Mesendoderm (in vitro differentiated cells): ENCODE measurements at regions not wholly inside any gene's neighbourhood (a gene's known extent, or its start where the extent isn't known, plus 50 kb on each side); places are given as distances from the start of the nearest gene placed in this dataset. TPM values are rescaled to one million over a fixed set of nuclear protein-coding genes. Genes with fewer than 3 reads are reported as not detected.

ENCODE experiments used
- DNase-seq: peaks from one replicate; pipeline ENCODE4 v3.0.0; 2013
- H2AK5ac ChIP-seq: 2 replicates; pipeline ENCODE4 v1.6.1; 2013; ENCODE audit warnings: low read length, inconsistent platforms
- H2BK120ac ChIP-seq: 2 replicates; pipeline ENCODE4 v1.6.1; 2013; ENCODE audit warnings: low read depth, mild to moderate bottlenecking, low read length, moderate library complexity, mixed read lengths
- H2BK15ac ChIP-seq: replicated peaks from 2 replicates; pipeline ENCODE4 v1.6.1; 2013; ENCODE audit warnings: low read depth, mild to moderate bottlenecking, moderate library complexity
- H2BK5ac ChIP-seq: 2 replicates; pipeline ENCODE4 v1.6.1; 2013; ENCODE audit warnings: low read length, inconsistent platforms
- H3K18ac ChIP-seq: 2 replicates; pipeline ENCODE4 v1.6.1; 2013; ENCODE audit warnings: mild to moderate bottlenecking, low read length, mixed read lengths
- H3K23ac ChIP-seq: one replicate; pipeline ENCODE4 v1.6.1; 2013; ENCODE audit warnings: low read length
- H3K27ac ChIP-seq: 2 replicates; pipeline ENCODE4 v1.5.1; 2013; ENCODE audit warnings: low read depth, mild to moderate bottlenecking, inconsistent platforms, low read length, moderate library complexity
- H3K27me3 ChIP-seq: 2 replicates; pipeline ENCODE4 v1.6.1; 2013; ENCODE audit warnings: low read length, control low read depth, mild to moderate bottlenecking, inconsistent platforms; ENCODE audit not compliant: insufficient read depth, poor library complexity
- H3K36me3 ChIP-seq: 2 replicates; pipeline ENCODE4 v1.6.1; 2013; ENCODE audit warnings: low read length, inconsistent platforms; ENCODE audit not compliant: control insufficient read depth, insufficient read depth
- H3K4ac ChIP-seq: one replicate; pipeline ENCODE4 v1.6.1; 2013; ENCODE audit warnings: low read depth, mild to moderate bottlenecking, low read length, moderate library complexity
- H3K4me1 ChIP-seq: 2 replicates; pipeline ENCODE4 v1.6.1; 2013; ENCODE audit warnings: low read depth, low read length, inconsistent platforms; ENCODE audit not compliant: control insufficient read depth
- H3K4me2 ChIP-seq: 2 replicates; pipeline ENCODE4 v1.6.1; 2013; ENCODE audit warnings: low read length
- H3K4me3 ChIP-seq: 2 replicates; pipeline ENCODE4 v1.5.1; 2013; ENCODE audit warnings: mild to moderate bottlenecking, low read length
- H3K56ac ChIP-seq: one replicate; pipeline ENCODE4 v1.6.1; 2013; ENCODE audit warnings: low read length
- H3K79me1 ChIP-seq: 2 replicates; pipeline ENCODE4 v1.6.1; 2013; ENCODE audit warnings: low read length, inconsistent platforms
- H3K79me2 ChIP-seq: 2 replicates; pipeline ENCODE4 v1.6.1; 2013; ENCODE audit warnings: mild to moderate bottlenecking, low read length; ENCODE audit not compliant: control insufficient read depth, insufficient read depth
- H3K9ac ChIP-seq: 2 replicates; pipeline ENCODE4 v1.6.1; 2013; ENCODE audit warnings: low read length, inconsistent platforms
- H4K5ac ChIP-seq: one replicate; pipeline ENCODE4 v1.6.1; 2013; ENCODE audit warnings: low read length
- H4K8ac ChIP-seq: one replicate; pipeline ENCODE4 v1.6.1; 2013; ENCODE audit warnings: low read depth, mild to moderate bottlenecking, control low read depth, low read length, moderate library complexity
- WGBS: extraction: QIAGEN DNeasy Blood & Tissue Kit; methylation state at CpG from one replicate; pipeline ENCODE4 v1.1.7; 2013; ENCODE audit warnings: low lambda C conversion rate, missing lambda C conversion rate; ENCODE audit not compliant: insufficient coverage; ENCODE audit errors: extremely low coverage; 5-methylcytosine and 5-hydroxymethylcytosine counted together
- small RNA-seq: library from polyadenylated mRNA; stranded (forward); fragments of <200 nt; extraction: miRNeasy Mini kit (QIAGEN cat#:217004); gene quantifications from one replicate; pipeline ENCODE3, GENCODE V24; 2013; ENCODE audit not compliant: insufficient read depth

DNA sequence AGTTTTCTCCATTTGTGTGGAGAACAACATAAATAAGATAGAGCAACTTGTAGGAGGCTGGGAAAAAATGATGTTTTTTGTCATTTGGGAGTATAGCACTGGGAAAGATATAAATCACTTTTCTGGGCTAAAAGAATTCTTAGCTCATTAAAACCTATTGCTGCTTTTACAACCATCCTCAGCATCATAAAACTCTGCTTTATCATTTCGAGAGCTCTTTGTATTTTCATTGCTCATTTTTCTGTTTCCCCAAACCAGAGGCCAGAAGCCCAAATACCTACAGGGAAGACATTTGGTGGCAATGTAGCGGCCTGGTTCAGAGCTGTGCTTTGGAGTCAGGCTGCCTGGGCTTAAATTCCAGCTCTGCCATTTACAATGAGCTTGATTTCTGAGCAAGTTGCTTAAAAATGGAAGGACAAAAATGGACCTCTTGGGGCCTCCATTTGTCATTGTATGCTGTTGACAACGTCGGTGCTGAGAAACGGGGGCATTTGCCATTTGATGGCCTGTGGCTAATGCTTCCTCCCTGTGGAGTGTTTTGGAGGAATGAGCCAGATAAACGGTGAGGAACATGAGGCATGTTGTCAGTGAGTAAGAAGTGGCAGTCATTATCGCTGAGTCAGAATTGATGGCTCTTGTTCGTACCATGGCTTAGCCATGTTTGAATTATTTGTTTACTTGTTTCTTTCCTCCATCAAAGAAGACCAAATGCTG is 260.0 kb downstream of the EBLN2 start:
- DNase-seq = no peak
- no CpG with 5 or more reads among the region's 8 CpGs for WGBS
- Histone ChIP-seq H3K9ac (no peak overlapping the region), H3K27me3 (no peaks in the 10 kb centered on the region), H2BK15ac (no peak overlapping the region), H3K4ac (no peak overlapping the region), H2BK120ac (no peak overlapping the region), H3K18ac (no peak overlapping the region), H3K79me1 (no peaks in the 10 kb centered on the region), H3K4me1 (no peaks in the 10 kb centered on the region), H3K27ac (no peak overlapping the region), H3K4me3 (no peak overlapping the region), H3K79me2 (no peaks in the 10 kb centered on the region), H2AK5ac (no peak overlapping the region), H3K23ac (no peak overlapping the region), H3K36me3 (no peaks in the 10 kb centered on the region), H2BK5ac (no peak overlapping the region), H4K8ac (no peak overlapping the region), H3K4me2 (no peak overlapping the region), H4K5ac (no peak overlapping the region), H3K56ac (no peak overlapping the region)

GRCh38 chr3:73324203-73325155 is 263.0 kb downstream of the EBLN2 start:
- H3K4ac ChIP-seq = no peak overlapping the region
- no peak overlapping the region for H3K18ac ChIP-seq
- no peaks in the 10 kb centered on the region for H3K4me1 ChIP-seq
- H4K5ac ChIP-seq = no peak overlapping the region
- no peak overlapping the region for H2BK120ac ChIP-seq
- no peak overlapping the region for H3K27ac ChIP-seq
- peak; percentile 81 for DNase-seq
- H3K4me2 ChIP-seq = no peak overlapping the region
- no peaks in the 10 kb centered on the region for H3K79me1 ChIP-seq
- H3K27me3 ChIP-seq = no peaks in the 10 kb centered on the region
- H3K4me3 ChIP-seq = no peak overlapping the region
- no peaks in the 10 kb centered on the region for H3K36me3 ChIP-seq
- H2BK15ac ChIP-seq = no peak overlapping the region
- no CpG with 5 or more reads among the region's 5 CpGs for WGBS
- no peak overlapping the region for H3K56ac ChIP-seq
- H3K9ac ChIP-seq = no peak overlapping the region
- no peak overlapping the region for H2AK5ac ChIP-seq
- no peaks in the 10 kb centered on the region for H3K79me2 ChIP-seq
- no peak overlapping the region for H3K23ac ChIP-seq
- no peak overlapping the region for H4K8ac ChIP-seq
- H2BK5ac ChIP-seq = no peak overlapping the region

DNA sequence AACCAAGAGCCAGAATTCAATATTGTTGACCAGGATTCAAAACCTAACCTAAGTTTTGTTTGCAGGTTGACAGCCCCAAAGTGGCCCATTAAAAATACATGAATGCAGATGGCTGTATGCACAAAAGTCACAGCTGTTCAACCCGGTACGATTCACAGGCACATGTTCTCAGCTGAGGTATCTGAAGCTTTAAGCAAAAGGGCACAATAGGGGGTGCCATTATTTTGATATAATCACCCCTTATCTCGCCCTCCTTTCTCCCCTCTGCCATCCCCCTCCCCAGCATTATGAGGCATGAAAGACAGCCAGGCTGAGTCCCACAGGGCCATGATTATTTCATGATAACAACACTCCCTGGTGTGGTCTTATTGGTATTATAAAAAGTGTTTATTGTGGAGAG is 264.9 kb downstream of the EBLN2 start:
- Histone ChIP-seq H3K4me1 (no peaks in the 10 kb centered on the region), H3K4me2 (no peak overlapping the region), H3K9ac (no peak overlapping the region), H3K23ac (no peak overlapping the region), H3K56ac (no peak overlapping the region), H3K79me2 (no peaks in the 10 kb centered on the region), H2BK120ac (no peak overlapping the region), H2BK5ac (no peak overlapping the region), H2BK15ac (no peak overlapping the region), H3K36me3 (no peaks in the 10 kb centered on the region), H3K79me1 (no peaks in the 10 kb centered on the region), H3K27me3 (no peaks in the 10 kb centered on the region), H2AK5ac (no peak overlapping the region), H3K18ac (no peak overlapping the region), H3K4me3 (no peak overlapping the region), H4K5ac (no peak overlapping the region), H4K8ac (no peak overlapping the region), H3K4ac (no peak overlapping the region), H3K27ac (no peak overlapping the region)
- no CpG with 5 or more reads among the region's 3 CpGs for WGBS
- DNase-seq = peak; percentile 30

- Histone ChIP-seq H3K4ac (no peak overlapping the region), H3K4me2 (no peak overlapping the region), H3K27me3 (no peaks in the 10 kb centered on the region), H3K79me2 (no peaks in the 10 kb centered on the region), H3K56ac (no peak overlapping the region), H3K36me3 (no peaks in the 10 kb centered on the region), H3K18ac (no peak overlapping the region), H3K4me3 (no peak overlapping the region), H3K23ac (no peak overlapping the region), H3K4me1 (no peaks in the 10 kb centered on the region), H2BK5ac (no peak overlapping the region), H2AK5ac (no peak overlapping the region), H4K8ac (no peak overlapping the region), H3K9ac (no peak overlapping the region), H3K79me1 (no peaks in the 10 kb centered on the region), H4K5ac (no peak overlapping the region), H2BK120ac (no peak overlapping the region), H3K27ac (no peak overlapping the region), H2BK15ac (no peak overlapping the region)
- WGBS = no CpG with 5 or more reads among the region's 3 CpGs
- DNase-seq = no peak
These were observed 265.6 kb downstream of the EBLN2 start for GRCh38 chr3:73327052-73327451.

Small RNA genes lying in the stretch of these regions (small RNA-seq; reads per million reads assigned to genes)
- gene RNU6-1270P = not detected
